Activated CD8-positive, alpha-beta memory T cell treated with anti-CD3 and anti-CD28 coated beads, Interleukin-2, amount 10 ng/mL, durations not matched to agents 7 days and 5 days (primary cell): ENCODE measurements at regions not wholly inside any gene's neighbourhood (a gene's known extent, or its start where the extent isn't known, plus 50 kb on each side); places are given as distances from the start of the nearest gene placed in this dataset.

ENCODE experiments used
- ATAC-seq: fragments of 150-1000 bp; cut with Tn5 transposase; one replicate; pipeline ENCODE4 v1.10.0; 2021; ENCODE audit warnings: moderate library complexity
- CTCF ChIA-PET: fragments of 350-600 bp; sonication (Branson Sonifier 250); formaldehyde crosslinking; loops from one replicate; lab custom pipeline; 2021; ENCODE audit warnings: antibody characterized with exemption; lab: Charles Lee
- DNase-seq: peaks from one replicate; pipeline ENCODE4 v3.0.0-alpha.2; 2020
- H3K27ac Mint-ChIP-seq: one replicate; pipeline ENCODE4 v1.8.0; 2021; ENCODE audit warnings: mild to moderate bottlenecking, mixed read lengths
- H3K27me3 Mint-ChIP-seq: one replicate; pipeline ENCODE4 v1.8.0; 2021; ENCODE audit warnings: mixed read lengths
- H3K36me3 Mint-ChIP-seq: one replicate; pipeline ENCODE4 v1.8.0; 2021; ENCODE audit warnings: mild to moderate bottlenecking, mixed read lengths
- H3K4me1 Mint-ChIP-seq: one replicate; pipeline ENCODE4 v1.8.0; 2021; ENCODE audit warnings: mixed read lengths
- H3K4me3 Mint-ChIP-seq: one replicate; pipeline ENCODE4 v1.8.0; 2021; ENCODE audit warnings: mild to moderate bottlenecking, moderate library complexity, mixed read lengths
- H3K9me3 Mint-ChIP-seq: one replicate; pipeline ENCODE4 v1.8.0; 2022; ENCODE audit warnings: low read depth, mixed read lengths

- Mint-ChIP-seq H3K27me3 (peaks cover 38% of the 10 kb centered on the region), H3K4me3 (no peak overlapping the region), H3K9me3 (no peaks in the 10 kb centered on the region), H3K36me3 (no peaks in the 10 kb centered on the region), H3K27ac (no peak overlapping the region), H3K4me1 (peaks cover 2% of the 10 kb centered on the region)
- ATAC-seq (no peak), DNase-seq (no peak)
- CTCF ChIA-PET: no interaction called here
These were observed 137.9 kb upstream of the HES1 start for GRCh38 chr3:193998123-193998448.

- Mint-ChIP-seq H3K27ac (no peak overlapping the region), H3K27me3 (peaks cover 42% of the 10 kb centered on the region), H3K4me1 (peaks cover 5% of the 10 kb centered on the region), H3K4me3 (no peak overlapping the region), H3K36me3 (no peaks in the 10 kb centered on the region), H3K9me3 (no peaks in the 10 kb centered on the region)
- CTCF ChIA-PET: interaction anchor here (0.6 kb wide), 1 partner anchor 247 kb away, joined by 3 read pairs; no protein-coding TSS in a partner anchor
- DNase-seq (no peak), ATAC-seq (no peak)
These were observed 137.2 kb upstream of the HES1 start for GRCh38 chr3:193998628-193999195.

GRCh38 chr3:194000100-194000499 is 135.8 kb upstream of the HES1 start:
- DNase-seq (no peak), ATAC-seq (no peak)
- CTCF ChIA-PET: no interaction called here
- Mint-ChIP-seq H3K27ac (no peak overlapping the region), H3K27me3 (peaks cover 47% of the 10 kb centered on the region), H3K9me3 (no peaks in the 10 kb centered on the region), H3K4me3 (no peak overlapping the region), H3K4me1 (peaks cover 6% of the 10 kb centered on the region), H3K36me3 (no peaks in the 10 kb centered on the region)

GRCh38 chr3:194000712-194001111 is 135.2 kb upstream of the HES1 start:
- Mint-ChIP-seq H3K4me3 (no peak overlapping the region), H3K4me1 (peaks cover 6% of the 10 kb centered on the region), H3K9me3 (no peaks in the 10 kb centered on the region), H3K27ac (no peak overlapping the region), H3K36me3 (no peaks in the 10 kb centered on the region), H3K27me3 (peaks cover 45% of the 10 kb centered on the region)
- ATAC-seq (no peak), DNase-seq (no peak)
- CTCF ChIA-PET: no interaction called here

- Mint-ChIP-seq H3K36me3 (no peaks in the 10 kb centered on the region), H3K27ac (no peak overlapping the region), H3K4me1 (peaks cover 6% of the 10 kb centered on the region), H3K4me3 (no peak overlapping the region), H3K27me3 (peaks cover 53% of the 10 kb centered on the region), H3K9me3 (no peaks in the 10 kb centered on the region)
- ATAC-seq: no peak
- no peak for DNase-seq
- CTCF ChIA-PET: no interaction called here
These were observed 134.1 kb upstream of the HES1 start for GRCh38 chr3:194001728-194002459.

- CTCF ChIA-PET: interaction anchor here (0.6 kb wide), 1 partner anchor 290 kb away, joined by 3 read pairs; no protein-coding TSS in a partner anchor
- H3K9me3 Mint-ChIP-seq: no peaks in the 10 kb centered on the region
- DNase-seq (no peak), ATAC-seq (no peak)
- peaks cover 63% of the 10 kb centered on the region for H3K27me3 Mint-ChIP-seq
- no peak overlapping the region for H3K27ac Mint-ChIP-seq
- peaks cover 6% of the 10 kb centered on the region for H3K4me1 Mint-ChIP-seq
- H3K4me3 Mint-ChIP-seq: no peak overlapping the region
- H3K36me3 Mint-ChIP-seq: no peaks in the 10 kb centered on the region
These were observed 132.6 kb upstream of the HES1 start for GRCh38 chr3:194003114-194004057.

GRCh38 chr3:194005930-194006501 is 129.9 kb upstream of the HES1 start:
- CTCF ChIA-PET: no interaction called here
- peaks cover 71% of the 10 kb centered on the region for H3K27me3 Mint-ChIP-seq
- no peak for DNase-seq

GRCh38 chr3:194007592-194008337 is 128.2 kb upstream of the HES1 start:
- Mint-ChIP-seq H3K9me3 (no peaks in the 10 kb centered on the region), H3K27me3 (peaks cover 69% of the 10 kb centered on the region), H3K27ac (no peak overlapping the region), H3K4me3 (no peak overlapping the region), H3K4me1 (peaks cover 4% of the 10 kb centered on the region), H3K36me3 (no peaks in the 10 kb centered on the region)
- CTCF ChIA-PET: no interaction called here
- DNase-seq (no peak), ATAC-seq (no peak)

More at GRCh38 chr3:194005930-194006501, 129.9 kb upstream of the HES1 start:
- Mint-ChIP-seq H3K27ac (no peak overlapping the region), H3K9me3 (no peaks in the 10 kb centered on the region), H3K36me3 (no peaks in the 10 kb centered on the region), H3K4me1 (peaks cover 6% of the 10 kb centered on the region), H3K4me3 (no peak overlapping the region)
- no peak for ATAC-seq

- CTCF ChIA-PET: no interaction called here
- Mint-ChIP-seq H3K27ac (no peak overlapping the region), H3K27me3 (peaks cover 60% of the 10 kb centered on the region), H3K9me3 (no peaks in the 10 kb centered on the region), H3K36me3 (no peaks in the 10 kb centered on the region), H3K4me1 (no peaks in the 10 kb centered on the region), H3K4me3 (no peak overlapping the region)
- DNase-seq (no peak), ATAC-seq (no peak)
These were observed 126.9 kb upstream of the HES1 start for GRCh38 chr3:194009019-194009418.

- no peak for ATAC-seq
- no peaks in the 10 kb centered on the region for H3K9me3 Mint-ChIP-seq
- DNase-seq: no peak
- no peak overlapping the region for H3K27ac Mint-ChIP-seq
- no peak overlapping the region for H3K4me3 Mint-ChIP-seq
- H3K36me3 Mint-ChIP-seq: no peaks in the 10 kb centered on the region
- H3K4me1 Mint-ChIP-seq: no peaks in the 10 kb centered on the region
- CTCF ChIA-PET: no interaction called here
- peaks cover 58% of the 10 kb centered on the region for H3K27me3 Mint-ChIP-seq
These were observed 125.9 kb upstream of the HES1 start for GRCh38 chr3:194009892-194010533.

GRCh38 chr3:194011807-194012206 is 124.1 kb upstream of the HES1 start:
- Mint-ChIP-seq H3K4me1 (no peaks in the 10 kb centered on the region), H3K27me3 (peaks cover 58% of the 10 kb centered on the region), H3K9me3 (no peaks in the 10 kb centered on the region), H3K27ac (no peak overlapping the region), H3K4me3 (no peak overlapping the region), H3K36me3 (no peaks in the 10 kb centered on the region)
- DNase-seq (no peak), ATAC-seq (no peak)
- CTCF ChIA-PET: interaction anchor here (0.8 kb wide), 1 partner anchor 35 kb away, joined by 5 read pairs; no protein-coding TSS in a partner anchor

GRCh38 chr3:194013928-194014327 is 122.0 kb upstream of the HES1 start:
- DNase-seq (no peak), ATAC-seq (no peak)
- H3K4me1 Mint-ChIP-seq: no peaks in the 10 kb centered on the region
- H3K4me3 Mint-ChIP-seq: no peak overlapping the region
- no peak overlapping the region for H3K27ac Mint-ChIP-seq
- H3K27me3 Mint-ChIP-seq: peaks cover 46% of the 10 kb centered on the region
- no peaks in the 10 kb centered on the region for H3K36me3 Mint-ChIP-seq
- CTCF ChIA-PET: no interaction called here
- H3K9me3 Mint-ChIP-seq: no peaks in the 10 kb centered on the region
